ENCODE measurements at regions not wholly inside any gene's neighbourhood (a gene's known extent, or its start where the extent isn't known, plus 50 kb on each side); places are given as distances from the start of the nearest gene placed in this dataset.

- TF ChIP-seq SPI1 (IDR thresholded peaks at IDR 0.05; ENCODE audit: low read depth, low read length) (no peak), TAF1 (IDR thresholded peaks at IDR 0.05; ENCODE audit: low read depth, low read length) (no peak), POLR2A (IDR thresholded peaks at IDR 0.05; ENCODE audit: low read depth, low read length) (no peak)
These were observed 108.7 kb upstream of the NCOR2 start for GRCh38 chr12:124675881-124676713.

Data from GM12891 (cell line).